ENCODE measurements at regions not wholly inside any gene's neighbourhood (a gene's known extent, or its start where the extent isn't known, plus 50 kb on each side); places are given as distances from the start of the nearest gene placed in this dataset.
"Not testable (repeated sequence)": the region's sequence is repeated elsewhere in the genome, so short reads cannot be mapped to it uniquely, and the experiment has no call there.

GRCh38 chr6:170055797-170056196 lies 235.1 kb downstream of the DLL1 start:
- H3K4me1 ChIP-seq (ENCODE audit: insufficient read depth, low read length); H3K9me3 ChIP-seq (ENCODE audit: low read depth, low read length); H3K27me3 ChIP-seq (ENCODE audit: insufficient read depth, low read length); H3K4me3 ChIP-seq (ENCODE audit: low read length): not testable (repeated sequence)

GRCh38 chr6:170053966-170054661 lies 236.8 kb downstream of the DLL1 start:
- no peak overlapping the region for H3K4me3 ChIP-seq (ENCODE audit: low read length)
- H3K4me1 ChIP-seq (ENCODE audit: insufficient read depth, low read length) = peaks cover 12% of the 10 kb centered on the region
- H3K9me3 ChIP-seq (ENCODE audit: low read depth, low read length) = no peaks in the 10 kb centered on the region
- H3K27me3 ChIP-seq (ENCODE audit: insufficient read depth, low read length) = no peaks in the 10 kb centered on the region

GRCh38 chr6:170052991-170053821 lies 237.7 kb downstream of the DLL1 start:
- Histone ChIP-seq H3K4me1 (ENCODE audit: insufficient read depth, low read length) (peaks cover 21% of the 10 kb centered on the region), H3K9me3 (ENCODE audit: low read depth, low read length) (no peaks in the 10 kb centered on the region), H3K4me3 (ENCODE audit: low read length) (no peak overlapping the region), H3K27me3 (ENCODE audit: insufficient read depth, low read length) (no peaks in the 10 kb centered on the region)

- Histone ChIP-seq H3K27me3 (ENCODE audit: insufficient read depth, low read length) (no peaks in the 10 kb centered on the region), H3K4me1 (ENCODE audit: insufficient read depth, low read length) (peaks cover 38% of the 10 kb centered on the region), H3K4me3 (ENCODE audit: low read length) (no peak overlapping the region), H3K9me3 (ENCODE audit: low read depth, low read length) (no peaks in the 10 kb centered on the region)
These were observed 239.4 kb downstream of the DLL1 start for GRCh38 chr6:170051229-170052172.

- Histone ChIP-seq H3K4me3 (ENCODE audit: low read length) (no peak overlapping the region), H3K9me3 (ENCODE audit: low read depth, low read length) (no peaks in the 10 kb centered on the region), H3K4me1 (ENCODE audit: insufficient read depth, low read length) (peaks cover 43% of the 10 kb centered on the region), H3K27me3 (ENCODE audit: insufficient read depth, low read length) (no peaks in the 10 kb centered on the region)
These were observed 240.3 kb downstream of the DLL1 start for GRCh38 chr6:170050591-170051041.

DNA sequence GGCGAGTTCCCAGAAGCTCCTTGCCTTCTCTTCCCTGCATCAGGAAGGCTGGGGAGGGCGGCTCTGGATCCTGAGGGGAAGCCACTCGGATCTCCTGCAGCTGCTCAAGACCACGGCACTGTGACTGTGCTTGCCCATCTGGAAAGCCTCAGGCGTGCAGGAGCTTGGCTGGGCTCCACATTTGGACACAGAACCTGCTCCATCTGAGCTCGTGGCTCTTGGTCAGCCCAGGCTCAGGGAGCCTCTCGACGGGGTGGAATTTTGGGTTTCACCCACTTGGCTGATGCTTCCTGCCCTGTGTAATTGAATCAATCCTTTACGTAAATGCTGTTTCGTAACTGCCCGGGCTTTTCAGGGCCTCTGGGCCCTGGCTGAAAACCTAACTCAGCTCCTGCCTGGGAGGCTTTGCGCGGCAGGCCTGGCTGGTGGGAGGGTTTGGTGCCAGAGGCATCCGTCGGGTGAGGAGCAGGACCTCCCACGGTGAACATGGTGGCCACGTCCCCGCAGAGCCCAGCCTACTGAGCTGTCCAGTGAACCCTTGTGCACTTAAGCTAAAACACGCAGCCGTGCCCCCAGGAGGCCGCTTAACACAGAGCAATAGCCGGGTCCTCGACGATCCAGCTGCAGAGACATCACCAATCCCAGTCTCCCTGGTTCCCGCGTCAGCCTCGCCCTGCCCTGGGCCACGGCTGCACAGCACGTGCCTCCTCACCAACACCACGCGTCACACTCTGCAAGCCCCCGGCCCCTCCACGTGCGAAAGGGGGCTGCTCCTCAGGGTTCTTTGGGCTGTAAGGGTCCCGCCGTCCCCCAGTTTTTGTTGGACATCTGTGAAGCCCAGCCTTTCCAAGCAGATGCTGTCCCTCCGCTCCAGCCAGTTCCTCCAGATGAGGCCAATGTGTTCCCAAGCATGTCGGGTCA lies 241.0 kb downstream of the DLL1 start:
- no peaks in the 10 kb centered on the region for H3K27me3 ChIP-seq (ENCODE audit: insufficient read depth, low read length)
- peaks cover 43% of the 10 kb centered on the region for H3K4me1 ChIP-seq (ENCODE audit: insufficient read depth, low read length)
- no peaks in the 10 kb centered on the region for H3K9me3 ChIP-seq (ENCODE audit: low read depth, low read length)
- no peak overlapping the region for H3K4me3 ChIP-seq (ENCODE audit: low read length)

DNA sequence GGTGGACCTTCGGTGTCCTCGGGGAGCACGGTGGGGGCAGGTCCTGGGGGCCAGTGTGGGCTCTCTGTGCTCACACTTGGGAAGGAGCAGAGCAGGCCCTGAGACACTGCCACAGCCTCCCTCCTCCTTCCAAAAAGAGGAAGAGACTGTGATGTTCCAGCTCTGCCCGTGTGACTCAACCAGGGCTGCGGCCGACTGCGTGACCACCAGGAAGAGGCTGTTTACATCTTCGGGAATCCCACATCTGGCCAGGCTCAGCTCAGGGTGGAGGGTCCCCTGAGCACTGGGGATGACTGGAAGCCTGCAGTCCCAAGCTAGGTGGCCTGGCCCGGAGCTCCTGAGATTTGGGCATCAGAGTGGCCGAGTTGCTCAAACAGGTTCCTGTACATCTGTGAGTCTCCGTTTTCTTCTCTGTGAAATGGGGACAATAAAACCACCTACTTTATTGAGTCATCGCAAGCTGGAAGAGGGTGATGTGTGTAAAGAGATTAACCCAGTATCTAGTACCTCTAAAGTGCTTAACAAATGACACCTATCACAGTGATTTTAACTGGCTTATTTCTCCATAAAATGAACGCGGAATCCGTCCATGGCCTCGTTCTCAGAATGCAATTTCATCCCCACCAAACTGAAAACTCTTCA lies 242.1 kb downstream of the DLL1 start:
- no peaks in the 10 kb centered on the region for H3K27me3 ChIP-seq (ENCODE audit: insufficient read depth, low read length)
- H3K4me3 ChIP-seq (ENCODE audit: low read length) = no peak overlapping the region
- H3K4me1 ChIP-seq (ENCODE audit: insufficient read depth, low read length) = peaks cover 43% of the 10 kb centered on the region
- H3K9me3 ChIP-seq (ENCODE audit: low read depth, low read length) = no peaks in the 10 kb centered on the region

DNA sequence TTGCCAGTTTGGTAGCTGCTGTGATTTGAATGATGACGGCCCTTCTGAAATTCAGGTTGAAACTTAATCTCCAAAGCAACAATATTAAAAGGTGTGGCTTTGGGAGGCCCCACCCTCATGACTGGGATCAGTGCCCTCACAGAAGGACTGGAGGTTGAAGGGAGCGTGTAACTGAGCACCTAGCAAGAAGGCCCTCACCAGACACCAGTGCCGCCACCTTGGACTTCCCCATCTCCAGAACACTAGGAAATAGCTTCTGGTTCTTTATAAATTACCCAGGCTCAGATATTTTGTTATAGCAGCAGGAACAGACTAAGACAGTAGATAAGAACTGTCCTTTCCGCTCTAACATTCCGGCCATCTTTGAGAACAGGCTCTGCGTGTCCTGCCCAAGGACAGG lies 243.1 kb downstream of the DLL1 start:
- no peak overlapping the region for H3K4me3 ChIP-seq (ENCODE audit: low read length)
- H3K27me3 ChIP-seq (ENCODE audit: insufficient read depth, low read length) = no peaks in the 10 kb centered on the region
- no peaks in the 10 kb centered on the region for H3K9me3 ChIP-seq (ENCODE audit: low read depth, low read length)
- peaks cover 43% of the 10 kb centered on the region for H3K4me1 ChIP-seq (ENCODE audit: insufficient read depth, low read length)

DNA sequence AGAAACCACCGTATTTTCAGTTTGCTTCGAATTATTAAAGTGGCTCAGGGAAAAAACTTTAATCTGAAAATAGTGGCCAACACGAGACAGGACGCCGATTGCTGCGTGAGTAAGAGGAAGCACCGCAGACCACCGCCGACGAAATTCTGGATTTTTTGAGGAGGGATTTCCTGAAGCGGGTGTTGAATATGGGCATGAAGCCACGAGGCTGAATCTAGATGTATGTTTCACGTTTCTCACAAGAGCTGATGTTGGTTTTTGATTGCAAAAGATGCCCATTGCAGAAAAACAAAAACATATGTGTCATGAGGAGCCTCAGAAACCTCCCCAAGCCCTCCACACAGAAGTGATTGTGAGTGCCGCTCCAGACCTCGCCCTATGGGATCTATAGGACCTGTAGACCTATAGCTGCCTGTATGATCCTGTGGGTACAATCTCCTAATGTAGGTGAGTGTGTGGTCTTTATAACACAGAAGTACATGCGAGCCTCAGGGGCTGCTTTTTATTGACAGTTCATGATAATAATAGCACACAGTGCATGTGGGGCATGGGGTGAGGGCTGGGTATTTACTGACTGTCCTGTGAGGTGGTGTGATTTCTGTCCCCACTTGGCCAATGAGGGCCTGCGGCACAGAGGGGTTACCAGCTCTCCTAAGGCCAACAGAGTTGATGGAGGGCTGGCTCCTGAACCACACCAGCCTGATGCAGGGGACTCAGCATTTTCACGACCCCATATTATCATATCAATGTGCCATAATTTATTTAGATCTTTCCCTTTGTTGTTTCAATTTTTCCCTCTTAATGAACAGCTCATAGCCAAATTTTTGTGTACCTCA lies 243.9 kb downstream of the DLL1 start:
- peaks cover 43% of the 10 kb centered on the region for H3K4me1 ChIP-seq (ENCODE audit: insufficient read depth, low read length)
- H3K27me3 ChIP-seq (ENCODE audit: insufficient read depth, low read length) = no peaks in the 10 kb centered on the region
- no peaks in the 10 kb centered on the region for H3K9me3 ChIP-seq (ENCODE audit: low read depth, low read length)
- no peak overlapping the region for H3K4me3 ChIP-seq (ENCODE audit: low read length)

DNA sequence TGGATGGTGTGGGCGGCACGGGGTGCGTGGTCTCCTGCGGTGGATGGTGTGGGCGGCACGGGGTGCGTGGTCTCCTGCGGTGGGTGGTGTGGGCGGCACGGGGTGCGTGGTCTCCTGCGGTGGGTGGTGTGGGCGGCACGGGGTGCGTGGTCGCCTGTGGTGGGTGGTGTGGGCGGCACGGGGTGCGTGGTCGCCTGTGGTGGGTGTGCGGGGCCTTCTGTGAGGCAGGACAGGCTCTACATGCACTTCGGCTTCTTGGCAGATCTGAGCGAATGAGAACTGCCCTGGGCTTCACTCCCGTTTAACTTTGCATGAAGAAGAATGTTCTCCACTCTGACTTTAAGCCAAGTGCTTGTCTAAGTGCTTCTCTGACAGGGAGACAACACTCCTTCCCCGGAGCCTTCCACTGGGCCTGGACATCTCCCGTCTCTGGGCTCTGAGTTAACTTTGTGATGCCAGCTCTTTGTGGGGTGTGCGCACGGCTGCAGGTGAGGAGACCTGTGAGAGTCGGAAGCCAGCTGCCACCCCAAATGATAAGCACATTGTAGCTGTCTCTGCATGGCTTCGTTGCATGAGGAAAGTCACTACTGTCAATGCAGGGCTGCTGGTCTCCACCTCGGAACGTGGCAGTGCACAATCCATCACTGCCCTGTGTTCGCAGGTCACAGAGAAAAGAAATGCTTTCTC lies 244.8 kb downstream of the DLL1 start:
- Histone ChIP-seq H3K4me3 (ENCODE audit: low read length) (no peak overlapping the region), H3K27me3 (ENCODE audit: insufficient read depth, low read length) (no peaks in the 10 kb centered on the region), H3K9me3 (ENCODE audit: low read depth, low read length) (no peaks in the 10 kb centered on the region), H3K4me1 (ENCODE audit: insufficient read depth, low read length) (peaks cover 43% of the 10 kb centered on the region)

DNA sequence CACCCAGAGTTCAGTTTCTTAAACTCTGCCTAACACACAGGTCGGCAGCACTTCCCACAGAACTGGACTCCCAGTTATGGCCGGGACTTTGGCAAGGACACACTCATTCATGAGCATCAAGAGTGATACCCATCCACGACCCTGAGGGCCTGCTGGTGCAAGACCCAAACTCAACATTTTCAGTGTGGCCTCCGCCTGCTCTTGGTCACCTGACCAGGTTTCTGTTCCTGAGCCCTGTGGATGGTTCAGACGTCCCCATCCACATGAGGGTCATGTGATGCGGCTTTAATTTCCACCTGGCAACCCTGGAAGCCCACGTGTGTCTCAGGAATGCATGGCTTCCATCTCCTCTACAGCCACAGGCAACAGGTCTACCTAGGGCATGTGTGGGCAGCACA lies 245.3 kb downstream of the DLL1 start:
- Histone ChIP-seq H3K27me3 (ENCODE audit: insufficient read depth, low read length) (no peaks in the 10 kb centered on the region), H3K4me1 (ENCODE audit: insufficient read depth, low read length) (peaks cover 43% of the 10 kb centered on the region), H3K4me3 (ENCODE audit: low read length) (no peak overlapping the region)

DNA sequence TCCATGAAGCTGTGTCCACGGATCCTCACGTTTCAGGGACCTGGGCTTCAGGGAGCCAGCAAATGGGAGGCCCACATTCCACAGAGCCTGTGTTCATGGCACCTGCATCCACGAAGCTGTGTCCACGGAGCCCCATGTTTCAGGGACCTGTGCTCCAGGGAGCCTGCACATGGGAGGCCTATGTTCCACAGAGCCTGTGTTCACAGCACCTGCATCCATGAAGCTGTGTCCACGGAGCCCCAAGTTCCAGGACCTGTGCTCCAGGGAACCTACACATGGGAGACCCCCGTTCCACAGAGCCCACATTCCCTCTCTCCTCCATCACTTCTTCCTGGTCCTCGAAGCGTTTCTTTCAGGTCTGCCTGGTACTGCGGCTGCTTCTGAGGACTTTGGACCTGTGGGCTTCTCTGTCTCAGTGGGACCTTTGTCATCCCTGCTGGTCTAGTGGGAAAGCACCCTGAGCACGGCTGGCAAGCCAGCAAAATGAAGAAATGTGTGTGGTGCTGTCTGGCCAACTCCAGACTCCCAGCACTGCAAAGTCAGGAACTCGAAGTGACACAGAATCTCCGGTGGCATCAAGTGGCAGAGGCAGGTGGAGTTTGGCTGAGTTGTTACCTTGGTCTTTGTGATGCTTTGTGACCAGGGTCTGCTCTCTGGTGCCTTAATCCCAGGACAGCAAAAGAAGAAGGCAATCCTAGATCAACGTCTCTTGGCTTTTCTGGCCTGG lies 245.9 kb downstream of the DLL1 start:
- peaks cover 39% of the 10 kb centered on the region for H3K4me1 ChIP-seq (ENCODE audit: insufficient read depth, low read length)
- no peaks in the 10 kb centered on the region for H3K27me3 ChIP-seq (ENCODE audit: insufficient read depth, low read length)
- H3K9me3 ChIP-seq (ENCODE audit: low read depth, low read length) = no peaks in the 10 kb centered on the region
- no peak overlapping the region for H3K4me3 ChIP-seq (ENCODE audit: low read length)

More for the DNA sequence above, 245.3 kb downstream of the DLL1 start:
- H3K9me3 ChIP-seq (ENCODE audit: low read depth, low read length) = no peaks in the 10 kb centered on the region

All from mononuclear cell (primary cell).